Esophagus muscularis mucosa (tissue), 4 donors: ENCODE measurements at regions not wholly inside any gene's neighbourhood (a gene's known extent, or its start where the extent isn't known, plus 50 kb on each side); places are given as distances from the start of the nearest gene placed in this dataset.

ENCODE experiments used
- DNase-seq: peaks from one replicate; pipeline ENCODE4 v3.0.0-alpha.2; 2017; ENCODE audit errors: extremely low spot score
- H3K27ac ChIP-seq, 4 donors: fragments of 200-600 bp; sonication (generic); replicated peaks in 1 of 4; 1 replicate in 3 of 4; 2 replicates in 1 of 4; pipeline ENCODE4 v1.5.1; 2016 to 2019; ENCODE audit warnings: mild to moderate bottlenecking in 1 of 4
- H3K27me3 ChIP-seq, 4 donors: fragments of 200-600 bp; sonication (generic); one replicate each; pipeline versions ENCODE4 v1.5.1 to v1.6.0; 2016 to 2019
- H3K36me3 ChIP-seq, 4 donors: fragments of 200-600 bp; sonication (generic); one replicate each; pipeline ENCODE4 v1.5.1; 2016 to 2019
- H3K4me1 ChIP-seq, 4 donors: fragments of 200-600 bp; sonication (generic); one replicate each; pipeline ENCODE4 v1.5.1; 2016 to 2019
- H3K4me3 ChIP-seq, 4 donors: fragments of 200-600 bp; sonication (generic); 1 replicate in 2 of 4; 2 replicates in 2 of 4; pipeline ENCODE4 v1.5.1; 2016 to 2019; ENCODE audit warnings: mild to moderate bottlenecking in 4 of 4, moderate library complexity in 1 of 4
- H3K9me3 ChIP-seq, 4 donors: fragments of 200-600 bp; sonication (generic); 1 replicate in 3 of 4; 2 replicates in 1 of 4; pipeline ENCODE4 v1.5.1; 2016 to 2019
- EP300 ChIP-seq: sonication (generic); formaldehyde crosslinking; IDR thresholded peaks from one replicate; pipeline ENCODE4 v1.6.1; 2017; ENCODE audit warnings: antibody characterized with exemption
- POLR2A ChIP-seq: fragments of 450-650 bp; IDR thresholded peaks from one replicate; pipeline ENCODE4 v1.6.1; 2017; ENCODE audit warnings: antibody characterized with exemption, moderate library complexity, mild to moderate bottlenecking, low read depth
- POLR2AphosphoS5 ChIP-seq, 2 donors: sonication (generic); formaldehyde crosslinking; IDR thresholded peaks; one replicate each; pipeline ENCODE4 v1.6.1; 2017; ENCODE audit warnings: antibody characterized with exemption in 2 of 2
- WGBS: methylation state at CpG from one replicate; pipeline ENCODE4 v1.1.5; 2018; 5-methylcytosine and 5-hydroxymethylcytosine counted together
- intact Hi-C: fragments of 100-400 bp; cut with DNase I; formaldehyde crosslinking; loops from one replicate; pipeline ENCODE4 v1.15.1; 2023
- TF ChIP-seq, protein P1 (sequence below), 3 experiments: fragments of 200-600 bp in 2 of 3; fragments of 450-650 bp in 1 of 3; sonication (generic) in 2 of 3; IDR thresholded peaks; one replicate each; pipeline ENCODE4 v1.5.1; 2017 to 2019; ENCODE audit warnings: antibody characterized with exemption in 3 of 3, mild to moderate bottlenecking in 2 of 3, moderate library complexity in 1 of 3

DNA sequence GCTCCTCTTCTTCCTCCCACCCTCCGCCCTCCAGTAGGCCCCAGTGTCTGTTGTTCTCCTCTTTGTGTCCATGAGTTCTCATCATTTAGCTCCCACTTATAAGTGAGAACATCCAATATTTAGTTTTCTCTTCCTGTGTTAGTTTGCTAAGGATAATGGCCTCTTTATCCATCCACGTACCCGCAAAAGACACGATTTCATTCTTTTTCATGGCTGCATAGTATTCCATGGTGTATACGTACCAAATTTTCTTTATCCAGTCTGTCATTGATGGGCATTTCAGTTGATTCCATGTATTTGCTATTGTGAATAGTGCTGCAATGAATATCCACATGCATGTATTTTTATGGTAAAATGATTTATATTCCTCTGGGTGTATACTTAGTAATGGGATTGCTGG, 82.2 kb downstream of the COPS8 start:
- Histone ChIP-seq H3K27ac (no peak overlapping the region), H3K4me1 (peaks cover 4 to 22% (median 18%) of the 10 kb centered on the region in 4 donors), H3K9me3 (no peaks in the 10 kb centered on the region), H3K36me3 (no peaks in the 10 kb centered on the region), H3K4me3 (no peak overlapping the region), H3K27me3 (no peaks in the 10 kb centered on the region)
- TF ChIP-seq EP300: no peak
- TF ChIP-seq, protein P1, sequence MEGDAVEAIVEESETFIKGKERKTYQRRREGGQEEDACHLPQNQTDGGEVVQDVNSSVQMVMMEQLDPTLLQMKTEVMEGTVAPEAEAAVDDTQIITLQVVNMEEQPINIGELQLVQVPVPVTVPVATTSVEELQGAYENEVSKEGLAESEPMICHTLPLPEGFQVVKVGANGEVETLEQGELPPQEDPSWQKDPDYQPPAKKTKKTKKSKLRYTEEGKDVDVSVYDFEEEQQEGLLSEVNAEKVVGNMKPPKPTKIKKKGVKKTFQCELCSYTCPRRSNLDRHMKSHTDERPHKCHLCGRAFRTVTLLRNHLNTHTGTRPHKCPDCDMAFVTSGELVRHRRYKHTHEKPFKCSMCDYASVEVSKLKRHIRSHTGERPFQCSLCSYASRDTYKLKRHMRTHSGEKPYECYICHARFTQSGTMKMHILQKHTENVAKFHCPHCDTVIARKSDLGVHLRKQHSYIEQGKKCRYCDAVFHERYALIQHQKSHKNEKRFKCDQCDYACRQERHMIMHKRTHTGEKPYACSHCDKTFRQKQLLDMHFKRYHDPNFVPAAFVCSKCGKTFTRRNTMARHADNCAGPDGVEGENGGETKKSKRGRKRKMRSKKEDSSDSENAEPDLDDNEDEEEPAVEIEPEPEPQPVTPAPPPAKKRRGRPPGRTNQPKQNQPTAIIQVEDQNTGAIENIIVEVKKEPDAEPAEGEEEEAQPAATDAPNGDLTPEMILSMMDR (IDR thresholded peaks at IDR 0.05): no peak
- TF ChIP-seq POLR2AphosphoS5 (IDR thresholded peaks at IDR 0.05): no peak
- TF ChIP-seq POLR2A: no peak
- DNase-seq: no peak
- WGBS: 98% methylated on average over 5 of the region's 5 CpGs
- intact Hi-C loops: loop anchor here (5.0 kb wide), 1 partner anchor 309 kb away; no protein-coding TSS in a partner anchor

- DNase-seq: no peak
- no peaks in the 10 kb centered on the region for H3K27me3 ChIP-seq
- WGBS: 69% methylated on average over 1 of the region's 1 CpG
- TF ChIP-seq, protein P1 (IDR thresholded peaks at IDR 0.05): no peak
- no peak for TF ChIP-seq EP300
- TF ChIP-seq POLR2A: no peak
- no peak for TF ChIP-seq POLR2AphosphoS5 (IDR thresholded peaks at IDR 0.05)
- peaks cover 0 to 7% (median 0%) of the 10 kb centered on the region in 4 donors for H3K9me3 ChIP-seq
- H3K4me3 ChIP-seq: no peak overlapping the region
- H3K36me3 ChIP-seq: no peaks in the 10 kb centered on the region
- intact Hi-C loops: loop anchor here (2.0 kb wide), 1 partner anchor 241 kb away; no protein-coding TSS in a partner anchor
- no peak overlapping the region for H3K27ac ChIP-seq
- H3K4me1 ChIP-seq: peaks cover 4 to 22% (median 18%) of the 10 kb centered on the region in 4 donors
These were observed 84.3 kb downstream of the COPS8 start for GRCh38 chr2:237170020-237170419.

- peak; percentile 92 for DNase-seq
- Histone ChIP-seq H3K4me3 (peak overlapping the region; percentile 6 to 25 (median 16)), H3K9me3 (peaks cover 0 to 7% (median 0%) of the 10 kb centered on the region in 4 donors), H3K27me3 (no peaks in the 10 kb centered on the region), H3K36me3 (no peaks in the 10 kb centered on the region), H3K4me1 (peaks cover 4 to 22% (median 18%) of the 10 kb centered on the region in 4 donors), H3K27ac (peak overlapping the region; percentile 57 to 73 (median 69))
- no peak for TF ChIP-seq POLR2A
- no peak for TF ChIP-seq EP300
- TF ChIP-seq POLR2AphosphoS5 (IDR thresholded peaks at IDR 0.05): peak; percentile 28 to 69
- TF ChIP-seq, protein P1 (IDR thresholded peaks at IDR 0.05): peak; percentile 42 to 50 (median 47)
- 8% methylated on average over 8 of the region's 8 CpGs for WGBS
- intact Hi-C loops: loop anchor here (2.0 kb wide), 1 partner anchor 239 kb away; no protein-coding TSS in a partner anchor
These were observed 85.7 kb downstream of the COPS8 start for GRCh38 chr2:237171396-237171795.

- H3K27ac ChIP-seq: peak overlapping the region; percentile 57 to 73 (median 69)
- 74% methylated on average over 4 of the region's 4 CpGs for WGBS
- intact Hi-C loops: loop anchor here (2.0 kb wide), 1 partner anchor 239 kb away; no protein-coding TSS in a partner anchor
- peak overlapping the region; percentile 6 to 25 (median 16) for H3K4me3 ChIP-seq
- H3K4me1 ChIP-seq: peaks cover 4 to 22% (median 18%) of the 10 kb centered on the region in 4 donors
- DNase-seq: no peak
- H3K27me3 ChIP-seq: no peaks in the 10 kb centered on the region
- no peak for TF ChIP-seq POLR2AphosphoS5 (IDR thresholded peaks at IDR 0.05)
- TF ChIP-seq, protein P1 (IDR thresholded peaks at IDR 0.05): no peak
- no peak for TF ChIP-seq POLR2A
- TF ChIP-seq EP300: no peak
- no peaks in the 10 kb centered on the region for H3K36me3 ChIP-seq
- peaks cover 0 to 7% (median 0%) of the 10 kb centered on the region in 4 donors for H3K9me3 ChIP-seq
These were observed 86.2 kb downstream of the COPS8 start for GRCh38 chr2:237171881-237172280.

DNA sequence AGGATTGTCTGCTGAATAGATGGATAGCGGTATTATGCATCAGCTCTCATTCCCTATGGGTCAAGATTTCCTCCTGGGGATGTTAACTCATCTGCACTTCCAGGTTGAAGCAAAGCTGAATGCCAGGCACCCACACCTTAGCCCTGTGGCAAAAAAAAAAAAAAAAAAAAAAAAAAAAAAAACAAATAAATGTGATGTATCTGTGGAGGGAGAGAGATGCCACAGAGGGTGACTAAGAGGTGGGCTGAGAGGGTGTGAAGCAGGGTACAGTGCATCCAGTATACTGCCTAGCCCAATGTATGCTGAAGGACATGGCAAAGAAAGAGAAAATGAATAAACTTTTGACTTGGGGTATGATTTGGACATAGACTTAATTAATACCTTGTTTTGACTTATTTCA, 91.4 kb downstream of the COPS8 start:
- Histone ChIP-seq H3K4me3 (no peak overlapping the region), H3K27me3 (no peaks in the 10 kb centered on the region), H3K4me1 (peaks cover 3 to 6% (median 5%) of the 10 kb centered on the region in 4 donors), H3K27ac (no peak overlapping the region), H3K36me3 (no peaks in the 10 kb centered on the region), H3K9me3 (peaks cover 0 to 7% (median 0%) of the 10 kb centered on the region in 4 donors)
- no peak for DNase-seq
- TF ChIP-seq POLR2A (no peak), EP300 (no peak), POLR2AphosphoS5 (IDR thresholded peaks at IDR 0.05) (no peak)
- TF ChIP-seq, protein P1 (IDR thresholded peaks at IDR 0.05): no peak
- 89% methylated on average over 1 of the region's 1 CpG for WGBS
- intact Hi-C loops: no loop called here
